CD14-positive monocyte (primary cell): ENCODE measurements at regions not wholly inside any gene's neighbourhood (a gene's known extent, or its start where the extent isn't known, plus 50 kb on each side); places are given as distances from the start of the nearest gene placed in this dataset.

Source experiments
- DNase-seq, 3 donors: peaks; one replicate each; pipeline ENCODE4 v3.0.0-alpha.2; 2011 to 2022
- H2AFZ ChIP-seq: 2 replicates; pipeline ENCODE4 v1.6.0; 2012; ENCODE audit warnings: mild to moderate bottlenecking, low read depth, low read length, inconsistent platforms; ENCODE audit not compliant: insufficient read depth, poor library complexity, severe bottlenecking
- H3K27ac ChIP-seq, 2 donors: 1 replicate in 1 of 2; 2 replicates in 1 of 2; pipeline ENCODE4 v1.5.1; 2012 to 2013; ENCODE audit warnings: low read length in 2 of 2, control low read depth in 1 of 2, inconsistent platforms in 1 of 2, low read depth in 1 of 2, mild to moderate bottlenecking in 1 of 2
- H3K27me3 ChIP-seq, 2 donors: one replicate each; pipeline versions ENCODE4 v1.6.0 to v1.6.1; 2011 to 2013; ENCODE audit warnings: low read length in 2 of 2; ENCODE audit not compliant: control insufficient read depth in 2 of 2, insufficient read depth in 2 of 2
- H3K36me3 ChIP-seq, 2 donors: replicated peaks in 1 of 2; 1 replicate in 1 of 2; 2 replicates in 1 of 2; pipeline versions ENCODE4 v1.5.1 to v1.6.1; 2012 to 2013; ENCODE audit warnings: low read length in 2 of 2, control low read depth in 1 of 2, inconsistent platforms in 1 of 2, mild to moderate bottlenecking in 1 of 2; ENCODE audit not compliant: insufficient read depth in 2 of 2, control insufficient read depth in 1 of 2
- H3K4me1 ChIP-seq, 2 donors: 1 replicate in 1 of 2; 2 replicates in 1 of 2; pipeline versions ENCODE4 v1.5.1 to v1.6.1; 2012 to 2013; ENCODE audit warnings: low read length in 2 of 2, control low read depth in 1 of 2, inconsistent platforms in 1 of 2, mild to moderate bottlenecking in 1 of 2, moderate library complexity in 1 of 2; ENCODE audit not compliant: insufficient read depth in 2 of 2, control insufficient read depth in 1 of 2
- H3K4me2 ChIP-seq: replicated peaks from 2 replicates; pipeline ENCODE3; 2012; ENCODE audit warnings: low read length, moderate library complexity, mild to moderate bottlenecking; ENCODE audit not compliant: poor library complexity, severe bottlenecking; ENCODE audit errors: extremely low read depth
- H3K4me3 ChIP-seq, 3 experiments: fragments of 200-600 bp in 1 of 3; sonication (generic) in 1 of 3; replicated peaks in 1 of 3; 1 replicate in 2 of 3; 2 replicates in 1 of 3; pipeline ENCODE4 v1.5.1; 2011 to 2013; ENCODE audit warnings: low read length in 3 of 3, mild to moderate bottlenecking in 3 of 3, control low read depth in 2 of 3, low read depth in 2 of 3, inconsistent platforms in 1 of 3, moderate library complexity in 1 of 3
- H3K79me2 ChIP-seq: 2 replicates; pipeline ENCODE4 v1.6.0; 2012; ENCODE audit warnings: mild to moderate bottlenecking, control low read depth, inconsistent platforms, low read length, moderate library complexity; ENCODE audit not compliant: insufficient read depth
- H3K9ac ChIP-seq: 2 replicates; pipeline ENCODE4 v1.6.0; 2017; ENCODE audit warnings: low read length, mild to moderate bottlenecking; ENCODE audit not compliant: insufficient read depth, poor library complexity, severe bottlenecking
- H3K9me3 ChIP-seq, 2 donors: replicated peaks in 1 of 2; 1 replicate in 1 of 2; 2 replicates in 1 of 2; pipeline versions ENCODE4 v1.5.1 to v1.6.1; 2012 to 2013; ENCODE audit warnings: low read length in 2 of 2, control low read depth in 1 of 2; ENCODE audit not compliant: control insufficient read depth in 1 of 2, insufficient read depth in 1 of 2
- H4K20me1 ChIP-seq: 2 replicates; pipeline ENCODE4 v1.6.0; 2012; ENCODE audit warnings: mild to moderate bottlenecking, low read length, control low read depth, moderate library complexity; ENCODE audit not compliant: insufficient read depth
- H3K27ac Mint-ChIP-seq, 7 donors: one replicate each; pipeline ENCODE4 v1.8.0; 2020; ENCODE audit warnings: mild to moderate bottlenecking in 7 of 7, mixed read lengths in 7 of 7, moderate library complexity in 6 of 7, inconsistent platforms in 2 of 7
- H3K27me3 Mint-ChIP-seq, 3 donors: one replicate each; pipeline ENCODE4 v1.8.0; 2021 to 2022; ENCODE audit warnings: low read depth in 3 of 3, mild to moderate bottlenecking in 3 of 3, mixed read lengths in 3 of 3, moderate library complexity in 3 of 3, inconsistent platforms in 1 of 3
- H3K36me3 Mint-ChIP-seq, 2 donors: one replicate each; pipeline ENCODE4 v1.8.0; 2020; ENCODE audit warnings: mixed read lengths in 2 of 2, inconsistent platforms in 1 of 2, mild to moderate bottlenecking in 1 of 2
- H3K4me1 Mint-ChIP-seq: one replicate; pipeline ENCODE4 v1.8.0; 2020; ENCODE audit warnings: mild to moderate bottlenecking, mixed read lengths
- H3K4me3 Mint-ChIP-seq, 2 donors: one replicate each; pipeline ENCODE4 v1.8.0; 2020; ENCODE audit warnings: mild to moderate bottlenecking in 2 of 2, mixed read lengths in 2 of 2, moderate library complexity in 1 of 2
- H3K9me3 Mint-ChIP-seq, 7 donors: one replicate each; pipeline ENCODE4 v1.8.0; 2020 to 2022; ENCODE audit warnings: mixed read lengths in 7 of 7, mild to moderate bottlenecking in 6 of 7, moderate library complexity in 6 of 7, inconsistent platforms in 2 of 7
- CTCF ChIP-seq: fragments of 200-600 bp; IDR thresholded peaks from one replicate; pipeline ENCODE4 v1.8.0; 2022; ENCODE audit warnings: antibody characterized with exemption, mild to moderate bottlenecking
- WGBS: methylation state at CpG from one replicate; pipeline ENCODE4 v1.1.5; 2013; ENCODE audit warnings: missing lambda C conversion rate; ENCODE audit not compliant: insufficient coverage; 5-methylcytosine and 5-hydroxymethylcytosine counted together
- intact Hi-C, 2 donors: fragments of 100-400 bp; cut with micrococcal nuclease; formaldehyde crosslinking; loops; one replicate each; pipeline versions ENCODE4 v1.15.0 to v1.15.1; 2023

GRCh38 chr15:70170096-70170699 is 72.5 kb upstream of the TLE3 start:
- H3K27me3 ChIP-seq = no peaks in the 10 kb centered on the region
- no peak for TF ChIP-seq CTCF
- Mint-ChIP-seq H3K27me3 (peaks cover 1 to 6% (median 2%) of the 10 kb centered on the region in 3 donors), H3K9me3 (no peaks in the 10 kb centered on the region), H3K4me1 (peaks cover 2% of the 10 kb centered on the region), H3K4me3 (no peak overlapping the region), H3K36me3 (no peaks in the 10 kb centered on the region), H3K27ac (peak overlapping the region in 1 of 7 donors; percentile 47)
- H2AFZ ChIP-seq = no peak overlapping the region
- no peaks in the 10 kb centered on the region for H3K79me2 ChIP-seq
- H3K4me1 ChIP-seq = no peaks in the 10 kb centered on the region
- no peaks in the 10 kb centered on the region for H3K36me3 ChIP-seq
- no peak overlapping the region for H3K4me3 ChIP-seq
- intact Hi-C loops = no loop called here
- no peaks in the 10 kb centered on the region for H4K20me1 ChIP-seq
- WGBS = 96% methylated on average over 5 of the region's 10 CpGs
- no peak overlapping the region for H3K4me2 ChIP-seq
- no peaks in the 10 kb centered on the region for H3K9me3 ChIP-seq
- no peak for DNase-seq
- no peak overlapping the region for H3K9ac ChIP-seq
- H3K27ac ChIP-seq = no peak overlapping the region

GRCh38 chr15:70169147-70169546 is 71.4 kb upstream of the TLE3 start:
- WGBS = no CpG with 5 or more reads among the region's 3 CpGs
- H3K36me3 ChIP-seq = no peaks in the 10 kb centered on the region
- intact Hi-C loops = no loop called here
- H3K27ac Mint-ChIP-seq = peak overlapping the region in 2 of 7 donors; percentile 37 to 54
- H3K9me3 ChIP-seq = no peaks in the 10 kb centered on the region
- H3K27me3 Mint-ChIP-seq = peaks cover 1 to 4% (median 2%) of the 10 kb centered on the region in 3 donors
- no peaks in the 10 kb centered on the region for H4K20me1 ChIP-seq
- no peaks in the 10 kb centered on the region for H3K4me1 ChIP-seq
- no peak for DNase-seq
- no peaks in the 10 kb centered on the region for H3K79me2 ChIP-seq
- no peak overlapping the region for H3K4me3 ChIP-seq
- H3K4me2 ChIP-seq = no peak overlapping the region
- H3K9ac ChIP-seq = no peak overlapping the region
- no peak overlapping the region for H3K27ac ChIP-seq
- H3K4me3 Mint-ChIP-seq = no peak overlapping the region
- H3K36me3 Mint-ChIP-seq = no peaks in the 10 kb centered on the region
- H3K9me3 Mint-ChIP-seq = peaks cover 0 to 4% (median 3%) of the 10 kb centered on the region in 7 donors
- H3K4me1 Mint-ChIP-seq = peaks cover 2% of the 10 kb centered on the region
- no peak for TF ChIP-seq CTCF
- H3K27me3 ChIP-seq = no peaks in the 10 kb centered on the region
- H2AFZ ChIP-seq = no peak overlapping the region
